ENCODE measurements at regions not wholly inside any gene's neighbourhood (a gene's known extent, or its start where the extent isn't known, plus 50 kb on each side); places are given as distances from the start of the nearest gene placed in this dataset.

DNA sequence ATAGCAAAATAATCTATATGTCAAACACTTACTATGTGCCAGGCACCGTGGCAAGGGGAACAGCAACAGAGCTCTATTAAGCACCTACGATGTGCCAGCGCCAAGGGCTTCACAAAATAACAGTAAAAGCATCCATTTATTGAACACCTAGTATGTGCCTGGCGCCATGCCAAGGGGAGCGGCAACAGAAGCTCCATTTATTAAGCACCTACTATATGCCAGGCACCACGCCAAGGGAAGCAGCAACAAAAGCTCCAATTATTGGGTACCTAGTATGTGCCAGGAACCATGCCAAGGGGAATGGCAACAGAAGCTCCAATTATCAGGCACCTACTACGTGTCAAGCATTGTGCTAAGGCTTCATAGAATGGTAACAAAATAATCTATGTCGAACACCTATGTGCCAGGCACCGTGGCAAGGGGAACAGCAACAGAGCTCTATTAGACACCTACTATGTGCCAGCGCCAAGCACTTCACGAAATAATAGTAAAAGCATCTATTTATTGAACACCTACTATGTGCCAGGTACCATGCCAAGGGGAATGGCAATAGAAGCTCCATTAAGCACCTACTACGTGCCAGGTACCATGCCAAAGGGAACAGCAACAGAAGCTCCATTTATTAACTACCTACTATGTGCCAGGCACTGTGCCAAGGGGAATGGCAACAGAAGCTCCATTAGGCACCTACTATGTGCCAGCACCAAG lies 107.7 kb downstream of the PTPRS start:
- no peaks in the 10 kb centered on the region for H3K36me3 ChIP-seq (ENCODE audit: low read depth, low read length)
- POLR2A ChIA-PET (ENCODE audit: unreplicated experiment) = no interaction called here

DNA sequence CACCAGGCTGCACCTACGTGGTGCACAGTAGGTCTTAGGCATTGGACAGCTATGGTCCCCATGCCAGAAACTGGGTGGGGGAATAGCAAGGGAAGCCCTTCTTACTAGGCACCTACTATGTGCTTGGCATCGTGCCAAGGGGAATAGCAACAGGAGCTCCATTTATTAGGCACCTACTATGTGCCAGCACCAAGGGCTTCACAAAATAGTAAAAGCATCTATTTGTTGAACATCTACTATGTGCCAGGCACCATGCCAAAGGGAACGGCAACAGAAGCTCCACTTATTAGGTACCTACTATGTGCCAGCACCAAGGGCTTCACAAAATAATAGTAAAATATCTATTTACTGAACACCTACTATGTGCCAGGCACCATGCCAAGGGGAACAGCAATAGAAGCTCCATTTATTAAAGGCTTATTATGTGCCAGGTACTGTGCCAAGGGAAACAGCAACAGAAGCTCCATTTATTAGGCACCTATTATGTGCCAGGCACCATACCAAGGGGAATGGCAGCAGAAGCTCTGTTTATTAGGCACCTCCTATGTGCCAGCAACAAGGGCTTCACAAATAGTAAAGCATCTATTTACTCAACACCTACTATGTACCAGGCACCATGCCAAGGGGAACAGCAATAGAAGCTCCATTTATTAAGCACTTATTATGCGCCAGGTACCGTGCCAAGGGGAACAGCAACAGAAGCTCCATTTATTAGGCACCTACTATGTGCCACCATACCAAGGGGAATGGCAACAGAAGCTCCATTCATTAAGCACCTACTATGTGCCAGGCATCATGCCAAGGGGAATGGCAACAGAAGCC lies 108.5 kb downstream of the PTPRS start:
- Histone ChIP-seq H3K4me1 (ENCODE audit: insufficient read depth, low read length) (peaks cover 15% of the 10 kb centered on the region), H3K27me3 (ENCODE audit: low read length) (no peaks in the 10 kb centered on the region), H3K9me2 (replicated peaks; ENCODE audit: low read length) (no peaks in the 10 kb centered on the region), H3K36me3 (ENCODE audit: low read depth, low read length) (no peaks in the 10 kb centered on the region), H3K9me3 (ENCODE audit: low read length) (no peaks in the 10 kb centered on the region), H2AFZ (ENCODE audit: low read length) (no peak overlapping the region), H3K4me3 (ENCODE audit: low read length) (no peak overlapping the region), H3K4me2 (ENCODE audit: low read length) (no peak overlapping the region), H3F3A (ENCODE audit: low read length, unreplicated experiment) (peaks cover 5% of the 10 kb centered on the region), H3K9ac (ENCODE audit: low read length) (no peak overlapping the region), H3K27ac (ENCODE audit: low read length) (no peak overlapping the region), H4K20me1 (ENCODE audit: low read length) (no peaks in the 10 kb centered on the region), H3K79me2 (ENCODE audit: low read length) (no peaks in the 10 kb centered on the region)
- no peak for DNase-seq
- ATAC-seq = no peak
- POLR2A ChIA-PET (ENCODE audit: unreplicated experiment) = interaction anchor here (0.5 to 0.6 kb wide), 2 partner anchors 119 to 154 kb away, joined by 3 to 4 read pairs; no protein-coding TSS in a partner anchor
- CTCF ChIA-PET = no interaction called here
- intact Hi-C loops (cut with micrococcal nuclease) = no loop called here
- BruUV-seq (replicated peaks) = no TSS peak
- TF ChIP-seq, protein P1, sequence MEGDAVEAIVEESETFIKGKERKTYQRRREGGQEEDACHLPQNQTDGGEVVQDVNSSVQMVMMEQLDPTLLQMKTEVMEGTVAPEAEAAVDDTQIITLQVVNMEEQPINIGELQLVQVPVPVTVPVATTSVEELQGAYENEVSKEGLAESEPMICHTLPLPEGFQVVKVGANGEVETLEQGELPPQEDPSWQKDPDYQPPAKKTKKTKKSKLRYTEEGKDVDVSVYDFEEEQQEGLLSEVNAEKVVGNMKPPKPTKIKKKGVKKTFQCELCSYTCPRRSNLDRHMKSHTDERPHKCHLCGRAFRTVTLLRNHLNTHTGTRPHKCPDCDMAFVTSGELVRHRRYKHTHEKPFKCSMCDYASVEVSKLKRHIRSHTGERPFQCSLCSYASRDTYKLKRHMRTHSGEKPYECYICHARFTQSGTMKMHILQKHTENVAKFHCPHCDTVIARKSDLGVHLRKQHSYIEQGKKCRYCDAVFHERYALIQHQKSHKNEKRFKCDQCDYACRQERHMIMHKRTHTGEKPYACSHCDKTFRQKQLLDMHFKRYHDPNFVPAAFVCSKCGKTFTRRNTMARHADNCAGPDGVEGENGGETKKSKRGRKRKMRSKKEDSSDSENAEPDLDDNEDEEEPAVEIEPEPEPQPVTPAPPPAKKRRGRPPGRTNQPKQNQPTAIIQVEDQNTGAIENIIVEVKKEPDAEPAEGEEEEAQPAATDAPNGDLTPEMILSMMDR (conservative IDR thresholded peaks at IDR 0.05; ENCODE audit: low read depth, low read length) = no peak
- TF ChIP-seq EZH2 (IDR thresholded peaks at IDR 0.05; ENCODE audit: low read length, unreplicated experiment) (no peak), EZH2phosphoT487 (IDR thresholded peaks at IDR 0.05; ENCODE audit: borderline replicate concordance, low read length) (no peak)

More for the DNA sequence above, 107.7 kb downstream of the PTPRS start:
- peaks cover 15% of the 10 kb centered on the region for H3K4me1 ChIP-seq (ENCODE audit: insufficient read depth, low read length)
- BruUV-seq (replicated peaks) = no TSS peak
- no peaks in the 10 kb centered on the region for H4K20me1 ChIP-seq (ENCODE audit: low read length)
- H3K27ac ChIP-seq (ENCODE audit: low read length) = no peak overlapping the region
- no peak overlapping the region for H3K9ac ChIP-seq (ENCODE audit: low read length)
- H3K9me3 ChIP-seq (ENCODE audit: low read length) = no peaks in the 10 kb centered on the region
- H3F3A ChIP-seq (ENCODE audit: low read length, unreplicated experiment) = peaks cover 5% of the 10 kb centered on the region
- DNase-seq (no peak), ATAC-seq (no peak)
- H3K27me3 ChIP-seq (ENCODE audit: low read length) = no peaks in the 10 kb centered on the region
- H3K4me2 ChIP-seq (ENCODE audit: low read length) = no peak overlapping the region
- no peaks in the 10 kb centered on the region for H3K79me2 ChIP-seq (ENCODE audit: low read length)
- no peaks in the 10 kb centered on the region for H3K9me2 ChIP-seq (replicated peaks; ENCODE audit: low read length)
- TF ChIP-seq EZH2phosphoT487 (IDR thresholded peaks at IDR 0.05; ENCODE audit: borderline replicate concordance, low read length) = no peak
- TF ChIP-seq, protein P1 (conservative IDR thresholded peaks at IDR 0.05; ENCODE audit: low read depth, low read length) = no peak
- TF ChIP-seq EZH2 (IDR thresholded peaks at IDR 0.05; ENCODE audit: low read length, unreplicated experiment) = no peak
- CTCF ChIA-PET = no interaction called here
- no peak overlapping the region for H2AFZ ChIP-seq (ENCODE audit: low read length)
- H3K4me3 ChIP-seq (ENCODE audit: low read length) = no peak overlapping the region
- intact Hi-C loops (cut with micrococcal nuclease) = no loop called here

Data from PC-3 (cell line).